NCI-H1930 (cell line): ENCODE measurements at regions not wholly inside any gene's neighbourhood (a gene's known extent, or its start where the extent isn't known, plus 50 kb on each side); places are given as distances from the start of the nearest gene placed in this dataset.
"Not testable (repeated sequence)": the region's sequence is repeated elsewhere in the genome, so short reads cannot be mapped to it uniquely, and the experiment has no call there.

ENCODE experiments used
- DNase-seq, 2 experiments: peaks; one replicate each; lab custom pipeline; 2025; lab: John Stamatoyannopoulos, UW

- DNase-seq: no peak
Observed at GRCh38 chr11:24171869-24172268, 325.0 kb upstream of the LUZP2 start.

DNA sequence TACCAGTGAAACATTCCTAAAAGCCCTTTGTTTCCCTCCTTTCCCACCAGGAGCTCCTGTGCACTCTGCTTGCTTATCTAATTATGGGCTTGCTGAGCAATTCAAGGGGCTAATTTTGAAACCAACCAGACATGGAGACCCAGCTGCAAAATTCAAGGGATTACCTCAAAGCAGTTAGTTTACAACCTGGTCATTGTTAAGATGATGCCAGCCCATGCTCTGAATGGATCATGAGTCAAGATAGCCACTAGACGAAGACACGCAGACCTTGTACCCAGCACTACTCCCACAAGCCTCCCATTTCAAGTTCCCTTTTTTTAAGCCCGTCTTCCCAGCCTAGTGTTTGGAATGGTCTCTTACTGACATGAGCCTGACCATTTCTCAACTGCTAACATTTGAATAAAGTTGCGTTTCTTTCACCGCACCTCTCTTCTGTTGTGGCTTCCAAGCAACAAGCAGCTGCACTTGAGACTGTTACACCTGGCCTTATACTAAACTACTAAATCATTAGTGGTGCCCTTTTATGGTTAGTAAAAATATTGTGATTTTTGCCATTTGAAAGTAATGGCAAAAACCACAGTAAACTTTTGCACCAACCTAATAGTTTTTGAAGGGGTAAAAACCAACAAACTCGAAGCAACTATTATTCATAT, 315.3 kb upstream of the LUZP2 start:
- no peak for DNase-seq

DNA sequence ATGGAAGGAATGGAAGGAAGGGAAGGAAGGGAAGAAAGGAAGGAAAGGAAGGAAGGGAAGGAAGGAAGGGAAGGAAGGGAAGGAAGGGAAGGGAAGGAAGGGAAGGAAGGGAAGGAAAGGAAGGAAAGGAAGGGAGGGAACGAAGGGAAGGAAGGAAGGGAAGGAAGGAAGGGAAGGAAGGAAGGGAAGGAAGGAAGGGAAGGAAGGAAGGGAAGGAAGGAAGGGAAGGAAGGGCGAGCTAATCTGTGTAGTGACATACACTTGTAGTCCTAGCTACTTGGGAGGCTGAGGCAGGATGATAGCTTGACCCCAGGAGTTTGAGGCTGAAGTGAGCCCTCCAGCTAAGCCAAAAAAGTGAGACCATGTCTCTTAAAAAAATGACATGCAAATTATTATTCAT, 311.3 kb upstream of the LUZP2 start:
- not testable (repeated sequence) for DNase-seq

GRCh38 chr11:24196733-24197132, 300.1 kb upstream of the LUZP2 start:
- DNase-seq: no peak

GRCh38 chr11:24198481-24198880, 298.4 kb upstream of the LUZP2 start:
- DNase-seq: no peak

- no peak for DNase-seq
Observed at GRCh38 chr11:24199461-24199860, 297.4 kb upstream of the LUZP2 start.

DNA sequence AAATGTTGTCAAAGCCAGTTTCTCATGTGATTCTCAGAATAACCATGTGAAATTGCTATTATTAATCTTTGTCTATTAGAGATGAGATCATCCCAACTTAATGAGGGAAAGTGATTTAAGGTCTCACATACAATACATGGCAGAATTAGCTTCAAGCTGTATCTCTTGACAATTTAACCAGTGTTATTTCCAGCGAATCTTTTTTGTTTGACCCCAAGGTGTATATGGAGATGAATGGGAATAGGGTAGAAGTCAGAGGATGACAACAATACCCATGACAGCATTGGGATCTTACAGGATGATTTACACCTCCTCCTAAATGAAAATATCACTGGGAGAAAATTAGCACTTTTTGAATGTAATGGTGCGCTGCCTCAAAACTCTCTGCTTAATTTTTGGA, 290.8 kb upstream of the LUZP2 start:
- peak in 1 of 2 experiments; percentile 19 for DNase-seq

- DNase-seq: no peak
Observed at GRCh38 chr11:24206511-24206910, 290.3 kb upstream of the LUZP2 start.

- no peak for DNase-seq
Observed at GRCh38 chr11:24216488-24216887, 280.4 kb upstream of the LUZP2 start.

DNA sequence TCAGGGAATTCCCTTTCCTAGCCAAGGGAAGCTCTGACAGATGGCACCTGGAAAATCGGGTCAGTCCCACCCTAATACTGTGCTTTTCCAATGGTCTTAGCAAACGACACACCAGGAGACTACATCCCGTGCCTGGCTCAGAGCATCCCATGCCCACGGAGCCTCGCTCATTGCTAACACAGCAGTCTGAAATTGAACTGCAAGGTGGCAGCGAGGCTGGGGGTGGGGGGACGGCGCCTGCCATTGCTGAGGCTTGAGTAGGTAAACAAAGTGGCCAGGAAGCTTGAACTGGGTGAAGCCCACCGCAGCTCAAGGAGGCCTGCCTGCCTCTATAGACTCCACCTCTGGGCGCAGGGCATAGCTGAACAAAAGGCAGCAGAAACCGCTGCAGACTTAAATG, 279.5 kb upstream of the LUZP2 start:
- DNase-seq: not testable (repeated sequence)

GRCh38 chr11:24225501-24225900, 271.4 kb upstream of the LUZP2 start:
- no peak for DNase-seq

- no peak for DNase-seq
Observed at GRCh38 chr11:24226606-24227005, 270.2 kb upstream of the LUZP2 start.

GRCh38 chr11:24233041-24233440, 263.8 kb upstream of the LUZP2 start:
- no peak for DNase-seq

DNA sequence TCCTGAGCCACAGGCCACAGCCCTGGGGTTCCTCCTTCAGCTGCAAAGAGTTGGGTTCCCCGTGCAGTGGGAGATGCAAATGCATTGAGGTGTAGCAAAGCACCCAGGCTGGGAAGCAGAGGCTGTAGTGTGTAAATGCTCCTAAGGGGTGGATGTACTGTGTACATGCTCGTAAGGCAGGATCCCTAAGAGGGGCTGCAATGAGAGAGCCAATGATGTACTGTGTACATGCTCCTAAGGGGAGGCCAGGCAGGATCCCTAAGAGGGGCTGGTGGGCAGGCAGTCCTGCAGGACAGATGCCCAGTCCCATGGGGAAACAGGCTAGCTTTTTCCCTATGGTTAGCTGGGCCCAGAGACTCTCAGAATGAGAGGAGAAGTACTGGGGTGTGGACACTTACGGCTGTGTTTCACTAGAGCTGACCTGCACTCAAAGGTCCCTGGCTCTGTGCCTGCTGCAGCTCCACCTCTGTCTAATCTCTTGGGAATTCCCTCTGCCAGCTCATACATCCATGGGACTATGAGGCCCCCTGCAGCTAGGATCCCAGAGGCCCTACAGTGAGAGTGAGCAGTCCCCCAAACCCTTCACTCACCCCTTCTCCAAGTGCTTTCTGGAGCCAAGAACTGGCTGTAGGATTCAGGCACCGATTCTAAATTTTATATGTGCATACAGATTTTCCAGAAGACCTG, 261.9 kb upstream of the LUZP2 start:
- DNase-seq: no peak

GRCh38 chr11:24238771-24239645, 257.8 kb upstream of the LUZP2 start:
- DNase-seq: no peak

GRCh38 chr11:24239930-24240329, 256.9 kb upstream of the LUZP2 start:
- DNase-seq: no peak

DNA sequence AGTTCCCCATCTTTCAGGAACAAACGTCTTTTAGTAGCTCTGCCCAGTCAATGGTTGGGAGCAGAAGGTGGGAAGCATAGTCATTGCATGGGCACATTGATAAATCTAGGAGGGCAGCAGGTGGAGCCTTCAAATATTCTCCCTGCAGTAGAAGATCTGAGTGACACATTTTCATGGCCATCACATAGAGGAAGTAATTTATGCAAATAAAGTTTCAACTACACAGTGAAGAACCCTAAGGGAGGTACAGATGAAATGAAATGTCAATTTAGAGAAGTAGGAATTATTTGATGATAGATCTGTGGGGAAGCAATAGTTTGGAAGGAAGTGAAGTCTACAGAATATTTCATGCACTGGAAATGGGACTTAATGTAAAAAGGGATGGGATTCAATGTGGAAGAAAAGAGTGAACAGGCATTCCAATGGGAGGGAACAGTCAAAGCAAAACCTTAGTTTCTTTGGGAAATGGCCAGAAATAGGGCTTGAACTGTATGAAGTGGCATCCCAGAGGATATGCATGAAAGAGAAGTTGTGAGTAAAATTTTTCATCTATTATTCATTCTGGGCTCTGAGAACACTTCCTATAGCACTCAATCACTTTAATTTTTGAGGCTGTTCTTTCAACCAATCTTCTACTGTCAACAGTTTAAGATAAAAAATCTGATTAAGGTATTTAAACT, 256.2 kb upstream of the LUZP2 start:
- DNase-seq: no peak

- no peak for DNase-seq
Observed at GRCh38 chr11:24246715-24247114, 250.1 kb upstream of the LUZP2 start.

GRCh38 chr11:24247846-24248245, 249.0 kb upstream of the LUZP2 start:
- no peak for DNase-seq

- DNase-seq: no peak
Observed at GRCh38 chr11:24249921-24250320, 246.9 kb upstream of the LUZP2 start.

- no peak for DNase-seq
Observed at GRCh38 chr11:24253237-24253760, 243.6 kb upstream of the LUZP2 start.

- DNase-seq: no peak
Observed at GRCh38 chr11:24264868-24265267, 232.0 kb upstream of the LUZP2 start.
